ENCODE measurements at regions not wholly inside any gene's neighbourhood (a gene's known extent, or its start where the extent isn't known, plus 50 kb on each side); places are given as distances from the start of the nearest gene placed in this dataset.

DNA sequence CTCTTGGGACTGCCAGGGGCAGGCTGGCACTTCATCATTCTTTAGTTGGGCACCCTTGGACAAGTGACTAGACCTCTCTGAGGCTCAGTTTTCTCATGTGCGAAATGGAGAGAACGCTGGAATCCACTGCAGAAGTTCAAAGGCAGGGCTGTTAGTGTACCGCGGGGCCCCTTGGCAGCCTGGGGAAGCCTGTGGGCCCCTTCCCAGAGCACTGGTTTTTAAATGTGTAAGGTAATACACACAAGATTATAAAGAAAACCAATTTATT is 209.5 kb upstream of the MVB12B start:
- H3K36me3 ChIP-seq (ENCODE audit: insufficient read depth, low read length, poor library complexity, severe bottlenecking): no peaks in the 10 kb centered on the region
- peaks cover 89% of the 10 kb centered on the region for H3K27me3 ChIP-seq (replicated peaks; ENCODE audit: insufficient read depth, low read depth, low read length, poor library complexity)
- H3K27ac ChIP-seq (ENCODE audit: low read depth, low read length, poor library complexity, severe bottlenecking): no peak overlapping the region
- H3K9me3 ChIP-seq (ENCODE audit: low read depth, low read length, poor library complexity, severe bottlenecking): no peaks in the 10 kb centered on the region
- intact Hi-C loops (cut with micrococcal nuclease; ENCODE audit: unreplicated experiment): no loop called here
- ChIA-PET POLR2A (ENCODE audit: low non-redundant PET) (no interaction called here), CTCF (no interaction called here)
- no TSS peak for BruUV-seq (replicated peaks)
- TF ChIP-seq, protein P1, sequence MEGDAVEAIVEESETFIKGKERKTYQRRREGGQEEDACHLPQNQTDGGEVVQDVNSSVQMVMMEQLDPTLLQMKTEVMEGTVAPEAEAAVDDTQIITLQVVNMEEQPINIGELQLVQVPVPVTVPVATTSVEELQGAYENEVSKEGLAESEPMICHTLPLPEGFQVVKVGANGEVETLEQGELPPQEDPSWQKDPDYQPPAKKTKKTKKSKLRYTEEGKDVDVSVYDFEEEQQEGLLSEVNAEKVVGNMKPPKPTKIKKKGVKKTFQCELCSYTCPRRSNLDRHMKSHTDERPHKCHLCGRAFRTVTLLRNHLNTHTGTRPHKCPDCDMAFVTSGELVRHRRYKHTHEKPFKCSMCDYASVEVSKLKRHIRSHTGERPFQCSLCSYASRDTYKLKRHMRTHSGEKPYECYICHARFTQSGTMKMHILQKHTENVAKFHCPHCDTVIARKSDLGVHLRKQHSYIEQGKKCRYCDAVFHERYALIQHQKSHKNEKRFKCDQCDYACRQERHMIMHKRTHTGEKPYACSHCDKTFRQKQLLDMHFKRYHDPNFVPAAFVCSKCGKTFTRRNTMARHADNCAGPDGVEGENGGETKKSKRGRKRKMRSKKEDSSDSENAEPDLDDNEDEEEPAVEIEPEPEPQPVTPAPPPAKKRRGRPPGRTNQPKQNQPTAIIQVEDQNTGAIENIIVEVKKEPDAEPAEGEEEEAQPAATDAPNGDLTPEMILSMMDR (conservative IDR thresholded peaks at IDR 0.05; ENCODE audit: low read depth, low read length): no peak
- no peak for TF ChIP-seq EZH2 (IDR thresholded peaks at IDR 0.05; ENCODE audit: borderline replicate concordance, low read depth, low read length, poor library complexity, severe bottlenecking)
- no peaks in the 10 kb centered on the region for H3K4me1 ChIP-seq (ENCODE audit: insufficient read depth, low read length, poor library complexity, severe bottlenecking)
- no peak for DNase-seq (ENCODE audit: low spot score)
- H3K4me3 ChIP-seq (ENCODE audit: low read depth, low read length, poor library complexity, severe bottlenecking): no peak overlapping the region

DNA sequence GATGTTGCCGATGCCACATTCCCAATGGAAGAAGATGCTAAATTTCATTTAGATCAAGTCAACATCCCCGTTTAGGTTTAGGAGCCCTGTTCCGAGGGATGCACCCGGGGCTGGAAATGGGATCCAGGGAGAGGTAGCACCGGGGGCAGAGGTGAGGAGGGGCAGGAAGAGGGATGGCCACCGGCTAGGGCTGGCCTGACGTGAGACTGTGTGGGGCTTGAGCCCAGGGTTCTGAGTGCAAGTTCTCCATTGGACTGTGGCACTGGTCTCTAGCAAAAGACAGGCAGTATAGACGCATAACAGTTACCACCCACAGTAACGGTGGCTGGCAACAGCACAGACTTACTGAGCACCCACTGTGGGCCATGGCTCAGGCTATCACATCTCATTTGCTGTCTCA is 209.0 kb upstream of the MVB12B start:
- H3K27ac ChIP-seq (ENCODE audit: low read depth, low read length, poor library complexity, severe bottlenecking): no peak overlapping the region
- no TSS peak for BruUV-seq (replicated peaks)
- peaks cover 89% of the 10 kb centered on the region for H3K27me3 ChIP-seq (replicated peaks; ENCODE audit: insufficient read depth, low read depth, low read length, poor library complexity)
- no peak overlapping the region for H3K4me3 ChIP-seq (ENCODE audit: low read depth, low read length, poor library complexity, severe bottlenecking)
- TF ChIP-seq EZH2 (IDR thresholded peaks at IDR 0.05; ENCODE audit: borderline replicate concordance, low read depth, low read length, poor library complexity, severe bottlenecking): no peak
- TF ChIP-seq, protein P1 (conservative IDR thresholded peaks at IDR 0.05; ENCODE audit: low read depth, low read length): no peak
- CTCF ChIA-PET: no interaction called here
- POLR2A ChIA-PET (ENCODE audit: low non-redundant PET): no interaction called here
- DNase-seq (ENCODE audit: low spot score): no peak
- H3K4me1 ChIP-seq (ENCODE audit: insufficient read depth, low read length, poor library complexity, severe bottlenecking): no peaks in the 10 kb centered on the region
- no peaks in the 10 kb centered on the region for H3K36me3 ChIP-seq (ENCODE audit: insufficient read depth, low read length, poor library complexity, severe bottlenecking)
- H3K9me3 ChIP-seq (ENCODE audit: low read depth, low read length, poor library complexity, severe bottlenecking): no peaks in the 10 kb centered on the region
- intact Hi-C loops (cut with micrococcal nuclease; ENCODE audit: unreplicated experiment): no loop called here

DNA sequence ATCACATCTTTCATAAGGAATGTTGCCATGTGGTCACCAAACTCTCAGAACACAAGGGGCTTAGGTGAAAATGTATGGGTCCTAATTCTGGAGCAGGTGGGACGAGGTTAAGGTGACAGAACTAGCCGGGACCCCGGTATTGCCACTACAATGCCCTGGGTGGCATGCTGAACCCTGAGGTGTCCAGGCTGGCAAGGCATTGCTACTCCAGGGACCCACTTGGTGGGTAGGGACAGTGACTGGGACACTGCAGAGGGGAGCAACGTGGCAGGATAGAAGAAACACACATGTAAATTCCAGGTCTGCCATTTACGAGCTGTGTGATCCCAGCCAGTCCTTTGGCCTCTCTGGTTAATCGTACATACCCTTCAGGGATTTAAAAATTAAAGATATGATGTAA is 206.9 kb upstream of the MVB12B start:
- H3K27ac ChIP-seq (ENCODE audit: low read depth, low read length, poor library complexity, severe bottlenecking): no peak overlapping the region
- CTCF ChIA-PET: no interaction called here
- BruUV-seq (replicated peaks): no TSS peak

DNA sequence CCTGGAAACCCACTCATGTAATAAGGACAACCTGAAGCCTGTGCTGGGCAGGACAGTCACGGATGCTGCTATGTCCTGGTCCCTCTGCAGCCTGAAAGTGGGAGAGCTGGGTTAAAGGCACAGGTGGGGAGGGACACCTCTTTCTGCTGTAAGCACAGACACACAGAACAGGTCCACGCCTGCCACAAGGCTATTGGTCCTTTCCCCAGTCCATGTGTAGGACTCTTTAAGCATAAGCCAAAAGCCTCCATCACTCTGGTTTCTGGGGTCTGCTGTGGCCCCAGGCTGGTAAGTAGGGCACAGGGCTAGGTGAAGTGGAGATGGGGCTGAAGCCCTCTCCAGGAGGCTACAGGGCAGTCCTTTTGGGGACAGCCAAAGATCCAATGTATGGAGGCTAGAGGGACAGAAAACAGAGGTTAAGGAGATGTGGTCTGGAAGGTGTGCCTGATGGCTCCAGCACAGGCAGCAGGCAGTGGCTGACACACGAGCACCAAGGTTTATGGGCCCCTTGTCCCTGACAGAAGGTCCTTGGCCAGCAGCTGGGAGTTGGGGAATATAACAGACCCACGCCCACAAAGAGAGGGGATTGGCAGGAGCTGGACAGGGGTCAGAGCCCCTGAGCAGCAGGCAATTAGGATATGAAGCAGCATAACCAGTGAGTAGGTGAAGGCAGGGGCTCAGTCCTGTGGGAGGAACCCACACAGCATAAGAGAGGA is 203.6 kb upstream of the MVB12B start:
- BruUV-seq (replicated peaks): no TSS peak
- Histone ChIP-seq H3K9me3 (ENCODE audit: low read depth, low read length, poor library complexity, severe bottlenecking) (no peaks in the 10 kb centered on the region), H3K36me3 (ENCODE audit: insufficient read depth, low read length, poor library complexity, severe bottlenecking) (no peaks in the 10 kb centered on the region), H3K4me3 (ENCODE audit: low read depth, low read length, poor library complexity, severe bottlenecking) (no peak overlapping the region), H3K27me3 (replicated peaks; ENCODE audit: insufficient read depth, low read depth, low read length, poor library complexity) (peaks cover 76% of the 10 kb centered on the region), H3K4me1 (ENCODE audit: insufficient read depth, low read length, poor library complexity, severe bottlenecking) (no peaks in the 10 kb centered on the region), H3K27ac (ENCODE audit: low read depth, low read length, poor library complexity, severe bottlenecking) (no peak overlapping the region)
- POLR2A ChIA-PET (ENCODE audit: low non-redundant PET): no interaction called here
- intact Hi-C loops (cut with micrococcal nuclease; ENCODE audit: unreplicated experiment): no loop called here
- no peak for DNase-seq (ENCODE audit: low spot score)
- CTCF ChIA-PET: no interaction called here
- TF ChIP-seq, protein P1 (conservative IDR thresholded peaks at IDR 0.05; ENCODE audit: low read depth, low read length): no peak
- no peak for TF ChIP-seq EZH2 (IDR thresholded peaks at IDR 0.05; ENCODE audit: borderline replicate concordance, low read depth, low read length, poor library complexity, severe bottlenecking)

More for the DNA sequence above, 206.9 kb upstream of the MVB12B start:
- H3K27me3 ChIP-seq (replicated peaks; ENCODE audit: insufficient read depth, low read depth, low read length, poor library complexity): peaks cover 89% of the 10 kb centered on the region
- no peak for TF ChIP-seq EZH2 (IDR thresholded peaks at IDR 0.05; ENCODE audit: borderline replicate concordance, low read depth, low read length, poor library complexity, severe bottlenecking)
- no peak overlapping the region for H3K4me3 ChIP-seq (ENCODE audit: low read depth, low read length, poor library complexity, severe bottlenecking)
- H3K4me1 ChIP-seq (ENCODE audit: insufficient read depth, low read length, poor library complexity, severe bottlenecking): no peaks in the 10 kb centered on the region
- POLR2A ChIA-PET (ENCODE audit: low non-redundant PET): no interaction called here
- DNase-seq (ENCODE audit: low spot score): no peak
- no peaks in the 10 kb centered on the region for H3K36me3 ChIP-seq (ENCODE audit: insufficient read depth, low read length, poor library complexity, severe bottlenecking)
- intact Hi-C loops (cut with micrococcal nuclease; ENCODE audit: unreplicated experiment): no loop called here
- H3K9me3 ChIP-seq (ENCODE audit: low read depth, low read length, poor library complexity, severe bottlenecking): no peaks in the 10 kb centered on the region
